ENCODE measurements at regions not wholly inside any gene's neighbourhood (a gene's known extent, or its start where the extent isn't known, plus 50 kb on each side); places are given as distances from the start of the nearest gene placed in this dataset.

- CTCF ChIA-PET (ENCODE audit: low intra/inter-chr PET ratio): no interaction called here
- Histone ChIP-seq H3K4me2 (ENCODE audit: insufficient read depth, low read length) (no peak overlapping the region), H3K4me1 (replicated peaks in 1 of 2; ENCODE audit: control insufficient read depth in 2 of 2, insufficient read depth in 2 of 2, low read length in 2 of 2) (no peaks in the 10 kb centered on the region), H3K36me3 (ENCODE audit: control insufficient read depth, insufficient read depth, low read length) (no peaks in the 10 kb centered on the region), H3K4me3 (no peak overlapping the region), H2AFZ (ENCODE audit: low read depth, low read length) (no peak overlapping the region), H3K27me3 (ENCODE audit: control insufficient read depth in 2 of 2, insufficient read depth in 2 of 2, low read length in 2 of 2) (peaks cover 13 to 27% of the 10 kb centered on the region in 2 experiments), H3K9me3 (replicated peaks; ENCODE audit: control insufficient read depth, insufficient read depth, low read depth, low read length) (no peaks in the 10 kb centered on the region), H3K9ac (ENCODE audit: insufficient read depth in 1 of 2, low read depth in 2 of 2, low read length in 2 of 2) (no peak overlapping the region), H3K27ac (ENCODE audit: extremely low read depth, low read depth, low read length) (no peak overlapping the region), H3K9me1 (ENCODE audit: control insufficient read depth, insufficient read depth, low read length) (no peaks in the 10 kb centered on the region), H4K20me1 (replicated peaks; ENCODE audit: control insufficient read depth, insufficient read depth, low read length) (0 out of 2 replicates have a peak, but pooled peaks cover 4% of the 10 kb centered on the region), H3K79me2 (ENCODE audit: control insufficient read depth, insufficient read depth, low read length) (no peaks in the 10 kb centered on the region)
- intact Hi-C loops (cut with micrococcal nuclease): no loop called here
- TF ChIP-seq RBM15 (IDR thresholded peaks at IDR 0.05; ENCODE audit: insufficient read depth, low read length) (no peak), HDGF (IDR thresholded peaks at IDR 0.05) (no peak), TRIM25 (IDR thresholded peaks at IDR 0.05; ENCODE audit: borderline replicate concordance) (no peak)
- FAIRE-seq (no peak), DNase-seq (ENCODE audit: extremely low read depth in 1 of 4, low spot score in 3 of 4) (no peak), ATAC-seq (no peak)
- 4% methylated on average over 4 of the region's 4 CpGs for WGBS (ENCODE audit: insufficient coverage, low coverage, missing lambda C conversion rate)
- in situ Hi-C loops (cut with MboI): no loop called here
- BruUV-seq (replicated peaks): no TSS peak
- POLR2A ChIA-PET: interaction anchor here (0.7 kb wide), 1 partner anchor 10 kb away, joined by 3 read pairs; no protein-coding TSS in a partner anchor
Measured at GRCh38 chr7:26580711-26581110, 283.7 kb downstream of the SKAP2 start.

- TF ChIP-seq PCBP1 (IDR thresholded peaks at IDR 0.05; ENCODE audit: low read depth, low read length, poor library complexity, severe bottlenecking) (no peak), ATF1 (CRISPR knock-in tag; IDR thresholded peaks at IDR 0.05) (no peak), ATF1 (tag; IDR thresholded peaks at IDR 0.05) (no peak), SLC30A9 (CRISPR knock-in tag; IDR thresholded peaks at IDR 0.05) (no peak)
- ChIA-PET POLR2A (interaction anchor here (0.5 to 2.0 kb wide), 3 partner anchors 32 to 1131 kb away, joined by 3 to 6 read pairs (median 3); no protein-coding TSS in a partner anchor), CTCF (ENCODE audit: low intra/inter-chr PET ratio) (no interaction called here)
- Histone ChIP-seq H3K4me2 (ENCODE audit: insufficient read depth, low read length) (no peak overlapping the region), H3K4me1 (replicated peaks in 1 of 2; ENCODE audit: control insufficient read depth in 2 of 2, insufficient read depth in 2 of 2, low read length in 2 of 2) (no peaks in the 10 kb centered on the region), H3K36me3 (ENCODE audit: control insufficient read depth, insufficient read depth, low read length) (no peaks in the 10 kb centered on the region), H3K27me3 (ENCODE audit: control insufficient read depth in 2 of 2, insufficient read depth in 2 of 2, low read length in 2 of 2) (peaks cover 20 to 41% of the 10 kb centered on the region in 2 experiments), H3K9ac (ENCODE audit: insufficient read depth in 1 of 2, low read depth in 2 of 2, low read length in 2 of 2) (no peak overlapping the region), H4K20me1 (replicated peaks; ENCODE audit: control insufficient read depth, insufficient read depth, low read length) (0 out of 2 replicates have a peak, but pooled peaks cover 4% of the 10 kb centered on the region), H3K27ac (ENCODE audit: extremely low read depth, low read depth, low read length) (no peak overlapping the region), H3K79me2 (ENCODE audit: control insufficient read depth, insufficient read depth, low read length) (no peaks in the 10 kb centered on the region), H2AFZ (ENCODE audit: low read depth, low read length) (no peak overlapping the region), H3K9me3 (replicated peaks; ENCODE audit: control insufficient read depth, insufficient read depth, low read depth, low read length) (no peaks in the 10 kb centered on the region), H3K4me3 (no peak overlapping the region), H3K9me1 (ENCODE audit: control insufficient read depth, insufficient read depth, low read length) (no peaks in the 10 kb centered on the region)
- no peak for FAIRE-seq
- 1% methylated on average over 4 of the region's 4 CpGs for WGBS (ENCODE audit: insufficient coverage, low coverage, missing lambda C conversion rate)
- no TSS peak for BruUV-seq (replicated peaks)
- in situ Hi-C loops (cut with MboI) (no loop called here), intact Hi-C loops (cut with micrococcal nuclease) (no loop called here)
- no peak for ATAC-seq
- no peak for DNase-seq (ENCODE audit: extremely low read depth in 1 of 4, low spot score in 3 of 4)
Measured at GRCh38 chr7:26583094-26583648, 281.2 kb downstream of the SKAP2 start.

Measured in K562 (cell line).